HCT116 (cell line): ENCODE measurements at regions not wholly inside any gene's neighbourhood (a gene's known extent, or its start where the extent isn't known, plus 50 kb on each side); places are given as distances from the start of the nearest gene placed in this dataset.

ENCODE experiments used
- EZH2 ChIP-seq: fragments of 200-600 bp; sonication (generic); IDR thresholded peaks from 2 replicates; pipeline ENCODE4 v1.6.1; 2017; ENCODE audit warnings: antibody characterized with exemption, mixed run types
- EZH2phosphoT487 ChIP-seq: fragments of 200-600 bp; IDR thresholded peaks from 2 replicates; pipeline ENCODE4 v1.6.1; 2018; ENCODE audit warnings: antibody characterized with exemption, borderline replicate concordance
- SRF ChIP-seq: IDR thresholded peaks from 2 replicates; pipeline ENCODE4 v1.6.1; 2012; ENCODE audit warnings: low read depth
- TF ChIP-seq, protein P1 (sequence below), 3 experiments: fragments of 200-600 bp in 1 of 3; sonication (generic) in 1 of 3; IDR thresholded peaks in 2 of 3; conservative IDR thresholded peaks in 1 of 3; 2 replicates each; pipeline ENCODE4 v1.5.1; 2012 to 2017; ENCODE audit warnings: low read depth in 2 of 3, low read length in 2 of 3, antibody characterized with exemption in 1 of 3, borderline replicate concordance in 1 of 3, control low read depth in 1 of 3, mild to moderate bottlenecking in 1 of 3, mixed read lengths in 1 of 3, mixed run types in 1 of 3, moderate library complexity in 1 of 3; ENCODE audit not compliant: insufficient read depth in 1 of 3
- TF ChIP-seq, protein P2 (sequence below): IDR thresholded peaks from 2 replicates; pipeline ENCODE4 v1.6.1; 2012

DNA sequence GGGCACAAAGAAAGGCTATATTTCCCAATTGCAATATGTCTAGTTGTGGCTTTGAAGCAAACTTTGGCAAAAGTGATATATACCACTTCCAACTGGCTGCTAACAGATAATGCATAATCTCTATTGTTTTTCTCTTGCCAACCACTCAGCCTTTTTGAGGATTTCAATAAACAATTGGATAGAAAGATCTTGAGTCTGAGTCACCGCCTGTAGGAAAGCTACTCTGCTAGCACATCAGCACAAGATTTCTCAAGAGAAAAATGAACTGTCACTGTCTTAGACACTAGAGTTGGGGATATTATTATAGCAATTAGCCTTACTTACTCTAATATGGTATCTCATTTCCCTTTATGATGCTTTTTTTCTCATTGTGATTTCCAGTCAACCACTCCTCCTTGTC lies 119.7 kb downstream of the SST start:
- TF ChIP-seq EZH2 (no peak), EZH2phosphoT487 (no peak), SRF (no peak)
- TF ChIP-seq, protein P1, sequence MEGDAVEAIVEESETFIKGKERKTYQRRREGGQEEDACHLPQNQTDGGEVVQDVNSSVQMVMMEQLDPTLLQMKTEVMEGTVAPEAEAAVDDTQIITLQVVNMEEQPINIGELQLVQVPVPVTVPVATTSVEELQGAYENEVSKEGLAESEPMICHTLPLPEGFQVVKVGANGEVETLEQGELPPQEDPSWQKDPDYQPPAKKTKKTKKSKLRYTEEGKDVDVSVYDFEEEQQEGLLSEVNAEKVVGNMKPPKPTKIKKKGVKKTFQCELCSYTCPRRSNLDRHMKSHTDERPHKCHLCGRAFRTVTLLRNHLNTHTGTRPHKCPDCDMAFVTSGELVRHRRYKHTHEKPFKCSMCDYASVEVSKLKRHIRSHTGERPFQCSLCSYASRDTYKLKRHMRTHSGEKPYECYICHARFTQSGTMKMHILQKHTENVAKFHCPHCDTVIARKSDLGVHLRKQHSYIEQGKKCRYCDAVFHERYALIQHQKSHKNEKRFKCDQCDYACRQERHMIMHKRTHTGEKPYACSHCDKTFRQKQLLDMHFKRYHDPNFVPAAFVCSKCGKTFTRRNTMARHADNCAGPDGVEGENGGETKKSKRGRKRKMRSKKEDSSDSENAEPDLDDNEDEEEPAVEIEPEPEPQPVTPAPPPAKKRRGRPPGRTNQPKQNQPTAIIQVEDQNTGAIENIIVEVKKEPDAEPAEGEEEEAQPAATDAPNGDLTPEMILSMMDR (IDR thresholded peaks at IDR 0.05 in 2 of 3, conservative IDR thresholded peaks at IDR 0.05 in 1 of 3; ENCODE audit: borderline replicate concordance in 1 of 3, insufficient read depth in 1 of 3, low read depth in 2 of 3, low read length in 2 of 3): no peak
- TF ChIP-seq, protein P2, sequence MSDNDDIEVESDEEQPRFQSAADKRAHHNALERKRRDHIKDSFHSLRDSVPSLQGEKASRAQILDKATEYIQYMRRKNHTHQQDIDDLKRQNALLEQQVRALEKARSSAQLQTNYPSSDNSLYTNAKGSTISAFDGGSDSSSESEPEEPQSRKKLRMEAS: no peak
